ENCODE measurements at regions not wholly inside any gene's neighbourhood (a gene's known extent, or its start where the extent isn't known, plus 50 kb on each side); places are given as distances from the start of the nearest gene placed in this dataset.
"Not testable (repeated sequence)": the region's sequence is repeated elsewhere in the genome, so short reads cannot be mapped to it uniquely, and the experiment has no call there.

GRCh38 chr6:135722679-135723078, 128.8 kb upstream of the PDE7B start:
- Histone ChIP-seq H3K36me3 (ENCODE audit: low read depth, low read length) (no peaks in the 10 kb centered on the region; the same call in 1 of the 2 replicates), H3K79me2 (ENCODE audit: low read length) (no peaks in the 10 kb centered on the region), H3K4me3 (ENCODE audit: low read length) (peak overlapping the region; percentile 51), H3F3A (ENCODE audit: low read length, unreplicated experiment) (peaks cover 8% of the 10 kb centered on the region), H2AFZ (ENCODE audit: low read length) (no peak overlapping the region), H3K4me1 (ENCODE audit: insufficient read depth, low read length) (peaks cover 16% of the 10 kb centered on the region), H3K4me2 (ENCODE audit: low read length) (peak overlapping the region; percentile 86), H3K9me3 (ENCODE audit: low read length) (peaks cover 6% of the 10 kb centered on the region; the same call in 1 of the 2 replicates), H3K27me3 (ENCODE audit: low read length) (no peaks in the 10 kb centered on the region), H4K20me1 (ENCODE audit: low read length) (no peaks in the 10 kb centered on the region), H3K9ac (ENCODE audit: low read length) (peak overlapping the region; percentile 83), H3K9me2 (replicated peaks; ENCODE audit: low read length) (no peaks in the 10 kb centered on the region), H3K27ac (ENCODE audit: low read length) (peak overlapping the region; percentile 100)
- DNase-seq, result peak; percentile 91
- no TSS peak for BruUV-seq (replicated peaks)
- TF ChIP-seq, protein P1, sequence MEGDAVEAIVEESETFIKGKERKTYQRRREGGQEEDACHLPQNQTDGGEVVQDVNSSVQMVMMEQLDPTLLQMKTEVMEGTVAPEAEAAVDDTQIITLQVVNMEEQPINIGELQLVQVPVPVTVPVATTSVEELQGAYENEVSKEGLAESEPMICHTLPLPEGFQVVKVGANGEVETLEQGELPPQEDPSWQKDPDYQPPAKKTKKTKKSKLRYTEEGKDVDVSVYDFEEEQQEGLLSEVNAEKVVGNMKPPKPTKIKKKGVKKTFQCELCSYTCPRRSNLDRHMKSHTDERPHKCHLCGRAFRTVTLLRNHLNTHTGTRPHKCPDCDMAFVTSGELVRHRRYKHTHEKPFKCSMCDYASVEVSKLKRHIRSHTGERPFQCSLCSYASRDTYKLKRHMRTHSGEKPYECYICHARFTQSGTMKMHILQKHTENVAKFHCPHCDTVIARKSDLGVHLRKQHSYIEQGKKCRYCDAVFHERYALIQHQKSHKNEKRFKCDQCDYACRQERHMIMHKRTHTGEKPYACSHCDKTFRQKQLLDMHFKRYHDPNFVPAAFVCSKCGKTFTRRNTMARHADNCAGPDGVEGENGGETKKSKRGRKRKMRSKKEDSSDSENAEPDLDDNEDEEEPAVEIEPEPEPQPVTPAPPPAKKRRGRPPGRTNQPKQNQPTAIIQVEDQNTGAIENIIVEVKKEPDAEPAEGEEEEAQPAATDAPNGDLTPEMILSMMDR (conservative IDR thresholded peaks at IDR 0.05; ENCODE audit: low read depth, low read length), result no peak
- TF ChIP-seq EZH2phosphoT487 (IDR thresholded peaks at IDR 0.05; ENCODE audit: borderline replicate concordance, low read length) (no peak), EZH2 (IDR thresholded peaks at IDR 0.05; ENCODE audit: low read length, unreplicated experiment) (no peak)
- CTCF ChIA-PET, result interaction anchor here (0.6 to 1.1 kb wide), 2 partner anchors 216 to 501 kb away, joined by 3 read pairs; no protein-coding TSS in a partner anchor
- peak; percentile 86 for ATAC-seq
- intact Hi-C loops (cut with micrococcal nuclease), result loop anchor here (5.0 kb wide), 1 partner anchor 40 kb away; no protein-coding TSS in a partner anchor
- POLR2A ChIA-PET (ENCODE audit: unreplicated experiment), result interaction anchor here (0.6 kb wide), 1 partner anchor 51 kb away, joined by 5 read pairs; no protein-coding TSS in a partner anchor

- ATAC-seq (peak; percentile 40; the same call in 1 of the 2 replicates), DNase-seq (no peak)
- TF ChIP-seq, protein P1 (conservative IDR thresholded peaks at IDR 0.05; ENCODE audit: low read depth, low read length), result no peak
- TF ChIP-seq EZH2 (IDR thresholded peaks at IDR 0.05; ENCODE audit: low read length, unreplicated experiment) (no peak), EZH2phosphoT487 (IDR thresholded peaks at IDR 0.05; ENCODE audit: borderline replicate concordance, low read length) (no peak)
- no peaks in the 10 kb centered on the region for H3K79me2 ChIP-seq (ENCODE audit: low read length)
- intact Hi-C loops (cut with micrococcal nuclease), result no loop called here
- H4K20me1 ChIP-seq (ENCODE audit: low read length), result no peaks in the 10 kb centered on the region
- peaks cover 3% of the 10 kb centered on the region for H3F3A ChIP-seq (ENCODE audit: low read length, unreplicated experiment)
- H2AFZ ChIP-seq (ENCODE audit: low read length), result no peak overlapping the region
- peaks cover 5% of the 10 kb centered on the region; the same call in 1 of the 2 replicates for H3K9me3 ChIP-seq (ENCODE audit: low read length)
- no peak overlapping the region for H3K4me2 ChIP-seq (ENCODE audit: low read length)
- no TSS peak for BruUV-seq (replicated peaks)
- H3K36me3 ChIP-seq (ENCODE audit: low read depth, low read length), result no peaks in the 10 kb centered on the region; the same call in 1 of the 2 replicates
- H3K9me2 ChIP-seq (replicated peaks; ENCODE audit: low read length), result no peaks in the 10 kb centered on the region
- POLR2A ChIA-PET (ENCODE audit: unreplicated experiment), result no interaction called here
- H3K27ac ChIP-seq (ENCODE audit: low read length), result no peak overlapping the region
- no peaks in the 10 kb centered on the region for H3K27me3 ChIP-seq (ENCODE audit: low read length)
- H3K4me3 ChIP-seq (ENCODE audit: low read length), result no peak overlapping the region
- CTCF ChIA-PET, result no interaction called here
- no peak overlapping the region for H3K9ac ChIP-seq (ENCODE audit: low read length)
- H3K4me1 ChIP-seq (ENCODE audit: insufficient read depth, low read length), result no peaks in the 10 kb centered on the region
Observed at GRCh38 chr6:135728589-135728988, 122.9 kb upstream of the PDE7B start.

GRCh38 chr6:135731116-135731515, 120.4 kb upstream of the PDE7B start:
- intact Hi-C loops (cut with micrococcal nuclease), result no loop called here
- POLR2A ChIA-PET (ENCODE audit: unreplicated experiment), result no interaction called here
- DNase-seq (no peak), ATAC-seq (no peak)
- H3F3A ChIP-seq (ENCODE audit: low read length, unreplicated experiment), result no peaks in the 10 kb centered on the region
- no peak overlapping the region for H3K9ac ChIP-seq (ENCODE audit: low read length)
- no peak overlapping the region for H3K27ac ChIP-seq (ENCODE audit: low read length)
- no peak overlapping the region for H3K4me3 ChIP-seq (ENCODE audit: low read length)
- no TSS peak for BruUV-seq (replicated peaks)
- no peak overlapping the region for H3K4me2 ChIP-seq (ENCODE audit: low read length)
- no peak for TF ChIP-seq EZH2 (IDR thresholded peaks at IDR 0.05; ENCODE audit: low read length, unreplicated experiment)
- no peak for TF ChIP-seq EZH2phosphoT487 (IDR thresholded peaks at IDR 0.05; ENCODE audit: borderline replicate concordance, low read length)
- TF ChIP-seq, protein P1 (conservative IDR thresholded peaks at IDR 0.05; ENCODE audit: low read depth, low read length), result no peak
- no peaks in the 10 kb centered on the region for H4K20me1 ChIP-seq (ENCODE audit: low read length)
- H3K9me2 ChIP-seq (replicated peaks; ENCODE audit: low read length), result no peaks in the 10 kb centered on the region
- CTCF ChIA-PET, result no interaction called here
- no peaks in the 10 kb centered on the region for H3K4me1 ChIP-seq (ENCODE audit: insufficient read depth, low read length)
- no peaks in the 10 kb centered on the region for H3K27me3 ChIP-seq (ENCODE audit: low read length)
- H3K79me2 ChIP-seq (ENCODE audit: low read length), result no peaks in the 10 kb centered on the region
- no peaks in the 10 kb centered on the region for H3K9me3 ChIP-seq (ENCODE audit: low read length)
- no peak overlapping the region for H2AFZ ChIP-seq (ENCODE audit: low read length)
- no peaks in the 10 kb centered on the region for H3K36me3 ChIP-seq (ENCODE audit: low read depth, low read length)

DNA sequence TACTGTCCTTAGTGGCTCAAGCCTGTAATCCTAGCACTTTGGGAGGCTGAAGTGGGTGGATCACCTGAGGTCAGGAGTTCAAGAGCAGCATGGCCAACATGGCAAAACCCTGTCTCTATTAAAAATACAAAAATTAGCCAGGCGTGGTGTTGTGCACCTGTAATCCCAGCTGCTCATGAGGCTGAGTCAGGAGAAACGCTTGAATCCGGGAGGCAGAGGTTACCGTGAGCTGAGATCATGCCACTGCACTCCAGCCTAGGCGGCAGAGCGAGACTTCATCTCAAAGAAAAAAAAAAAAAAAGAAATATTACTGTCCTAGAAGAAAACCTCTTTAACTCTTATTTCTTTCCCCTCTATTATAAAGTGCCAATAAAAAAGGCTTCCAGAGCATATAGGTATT, 115.2 kb upstream of the PDE7B start:
- H3K79me2 ChIP-seq (ENCODE audit: low read length); CTCF ChIA-PET; H3K27me3 ChIP-seq (ENCODE audit: low read length); POLR2A ChIA-PET (ENCODE audit: unreplicated experiment); H3K4me2 ChIP-seq (ENCODE audit: low read length); intact Hi-C loops (cut with micrococcal nuclease); BruUV-seq (replicated peaks); H3K9ac ChIP-seq (ENCODE audit: low read length); H3F3A ChIP-seq (ENCODE audit: low read length, unreplicated experiment); H2AFZ ChIP-seq (ENCODE audit: low read length); H3K9me2 ChIP-seq (replicated peaks; ENCODE audit: low read length); H3K4me1 ChIP-seq (ENCODE audit: insufficient read depth, low read length); DNase-seq; H3K27ac ChIP-seq (ENCODE audit: low read length); H4K20me1 ChIP-seq (ENCODE audit: low read length); H3K4me3 ChIP-seq (ENCODE audit: low read length); H3K9me3 ChIP-seq (ENCODE audit: low read length); H3K36me3 ChIP-seq (ENCODE audit: low read depth, low read length); ATAC-seq: not testable (repeated sequence)
